ENCODE measurements at regions not wholly inside any gene's neighbourhood (a gene's known extent, or its start where the extent isn't known, plus 50 kb on each side); places are given as distances from the start of the nearest gene placed in this dataset.

DNA sequence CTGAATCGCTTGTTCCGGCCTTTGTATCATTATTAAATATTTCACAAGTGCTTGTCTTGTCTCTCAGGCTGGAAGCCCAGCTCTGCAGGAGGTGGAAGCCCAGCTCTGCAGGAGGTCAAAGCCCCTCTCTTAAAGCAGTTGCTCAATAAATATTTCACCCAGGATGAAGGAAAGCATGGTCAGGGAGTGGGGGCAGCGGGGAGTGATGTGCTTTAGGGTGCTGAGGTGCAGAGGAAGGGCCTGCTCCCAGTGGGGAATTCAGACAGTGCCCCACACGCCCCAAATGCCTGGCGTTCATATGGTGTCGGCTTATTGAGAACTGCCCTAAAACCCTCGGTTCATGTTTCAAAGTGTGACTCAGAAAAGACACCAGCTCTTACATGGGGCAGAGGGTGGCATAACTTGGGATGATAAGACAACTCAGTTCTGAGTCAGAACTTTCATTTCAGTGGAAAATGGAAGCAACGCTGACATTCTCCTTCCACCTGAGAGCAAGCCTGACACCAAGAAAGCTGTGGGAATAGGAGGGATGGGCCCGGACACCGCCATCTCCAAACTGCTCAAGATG lies 114.3 kb upstream of the DAP start:
- TF ChIP-seq, protein P1, sequence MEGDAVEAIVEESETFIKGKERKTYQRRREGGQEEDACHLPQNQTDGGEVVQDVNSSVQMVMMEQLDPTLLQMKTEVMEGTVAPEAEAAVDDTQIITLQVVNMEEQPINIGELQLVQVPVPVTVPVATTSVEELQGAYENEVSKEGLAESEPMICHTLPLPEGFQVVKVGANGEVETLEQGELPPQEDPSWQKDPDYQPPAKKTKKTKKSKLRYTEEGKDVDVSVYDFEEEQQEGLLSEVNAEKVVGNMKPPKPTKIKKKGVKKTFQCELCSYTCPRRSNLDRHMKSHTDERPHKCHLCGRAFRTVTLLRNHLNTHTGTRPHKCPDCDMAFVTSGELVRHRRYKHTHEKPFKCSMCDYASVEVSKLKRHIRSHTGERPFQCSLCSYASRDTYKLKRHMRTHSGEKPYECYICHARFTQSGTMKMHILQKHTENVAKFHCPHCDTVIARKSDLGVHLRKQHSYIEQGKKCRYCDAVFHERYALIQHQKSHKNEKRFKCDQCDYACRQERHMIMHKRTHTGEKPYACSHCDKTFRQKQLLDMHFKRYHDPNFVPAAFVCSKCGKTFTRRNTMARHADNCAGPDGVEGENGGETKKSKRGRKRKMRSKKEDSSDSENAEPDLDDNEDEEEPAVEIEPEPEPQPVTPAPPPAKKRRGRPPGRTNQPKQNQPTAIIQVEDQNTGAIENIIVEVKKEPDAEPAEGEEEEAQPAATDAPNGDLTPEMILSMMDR (conservative IDR thresholded peaks at IDR 0.05), result no peak
- no peak for TF ChIP-seq ZFX (IDR thresholded peaks at IDR 0.05)
